Right kidney (tissue), 1 donor: ENCODE measurements at regions not wholly inside any gene's neighbourhood (a gene's known extent, or its start where the extent isn't known, plus 50 kb on each side); places are given as distances from the start of the nearest gene placed in this dataset.
"Not testable (repeated sequence)": the region's sequence is repeated elsewhere in the genome, so short reads cannot be mapped to it uniquely, and the experiment has no call there.

Source experiments
- DNase-seq: peaks from one replicate; pipeline ENCODE4 v3.0.0-alpha.2; 2016

GRCh38 chr2:208608122-208608835, 201.7 kb downstream of the PTH2R start:
- no peak for DNase-seq

GRCh38 chr2:208609166-208609804, 202.7 kb downstream of the PTH2R start:
- DNase-seq, result no peak

- DNase-seq, result not testable (repeated sequence)
Observed at GRCh38 chr2:208615675-208616074, 209.1 kb downstream of the PTH2R start.

- no peak for DNase-seq
Observed at GRCh38 chr2:208618220-208618619, 211.6 kb downstream of the PTH2R start.

- DNase-seq, result no peak
Observed at GRCh38 chr2:208619993-208620392, 213.4 kb downstream of the PTH2R start.

- DNase-seq, result no peak
Observed at GRCh38 chr2:208620487-208620978, 213.9 kb downstream of the PTH2R start.

- no peak for DNase-seq
Observed at GRCh38 chr2:208627110-208627884, 220.7 kb downstream of the PTH2R start.

- no peak for DNase-seq
Observed at GRCh38 chr2:208627916-208628315, 221.3 kb downstream of the PTH2R start.

- no peak for DNase-seq
Observed at GRCh38 chr2:208638059-208638458, 231.5 kb downstream of the PTH2R start.

GRCh38 chr2:208642125-208642779, 235.7 kb downstream of the PTH2R start:
- DNase-seq, result no peak

GRCh38 chr2:208643145-208643544, 236.6 kb downstream of the PTH2R start:
- DNase-seq, result no peak

GRCh38 chr2:208645226-208645625, 238.6 kb downstream of the PTH2R start:
- DNase-seq, result no peak

GRCh38 chr2:208648368-208648767, 241.8 kb downstream of the PTH2R start:
- DNase-seq, result no peak

- DNase-seq, result no peak
Observed at GRCh38 chr2:208653383-208653782, 246.8 kb downstream of the PTH2R start.

GRCh38 chr2:208654056-208654455, 247.5 kb downstream of the PTH2R start:
- DNase-seq, result no peak

GRCh38 chr2:208657468-208657867, 250.9 kb downstream of the PTH2R start:
- DNase-seq, result no peak

GRCh38 chr2:208669394-208669793, 262.8 kb downstream of the PTH2R start:
- DNase-seq, result no peak

- no peak for DNase-seq
Observed at GRCh38 chr2:208671284-208671683, 264.7 kb downstream of the PTH2R start.

GRCh38 chr2:208671886-208672680, 265.5 kb downstream of the PTH2R start:
- DNase-seq, result no peak

GRCh38 chr2:208673631-208674030, 267.0 kb downstream of the PTH2R start:
- DNase-seq, result no peak

GRCh38 chr2:208674919-208675318, 268.3 kb downstream of the PTH2R start:
- DNase-seq, result no peak

- DNase-seq, result not testable (repeated sequence)
Observed at GRCh38 chr2:208685929-208686328, 279.3 kb downstream of the PTH2R start.
